ENCODE measurements at regions not wholly inside any gene's neighbourhood (a gene's known extent, or its start where the extent isn't known, plus 50 kb on each side); places are given as distances from the start of the nearest gene placed in this dataset.

DNA sequence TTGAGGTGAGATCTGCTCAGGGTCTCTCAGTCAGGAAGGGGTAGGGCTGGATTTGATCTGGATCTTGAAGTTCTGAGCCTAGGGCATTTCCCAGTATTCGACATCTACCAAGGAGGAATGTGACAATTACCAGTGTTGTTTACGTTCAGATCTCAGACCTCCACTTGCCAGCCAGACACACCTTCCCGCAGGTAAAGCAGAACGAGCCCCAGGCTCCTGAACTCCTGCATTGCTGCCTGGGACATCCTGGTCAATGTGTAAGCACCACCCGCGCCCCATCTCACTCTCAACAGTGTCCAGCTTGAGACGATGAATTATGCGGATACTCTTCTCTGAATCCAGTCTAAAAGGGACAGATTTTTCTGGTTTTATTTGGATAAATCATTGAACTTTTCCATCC, 56.7 kb upstream of the PTCH1 start:
- no peaks in the 10 kb centered on the region for H3K4me1 ChIP-seq (ENCODE audit: control insufficient read depth in 2 of 2, insufficient read depth in 2 of 2, low read length in 2 of 2)
- Mint-ChIP-seq H3K27me3 (peaks cover 42% of the 10 kb centered on the region), H3K4me3 (no peak overlapping the region), H3K4me1 (peaks cover 2% of the 10 kb centered on the region), H3K9me3 (ENCODE audit: insufficient read depth) (no peaks in the 10 kb centered on the region), H3K27ac (no peak overlapping the region)
- H3K36me3 ChIP-seq (replicated peaks in 1 of 2; ENCODE audit: control extremely low read depth in 1 of 2, control insufficient read depth in 1 of 2, extremely low read depth in 1 of 2, insufficient read depth in 2 of 2, low read length in 1 of 2), result no peaks in the 10 kb centered on the region
- H3K27ac ChIP-seq (ENCODE audit: low read length in 2 of 2), result no peak overlapping the region
- no peak overlapping the region for H3K9ac ChIP-seq (ENCODE audit: low read length)
- peaks cover 0 to 18% (median 5%) of the 10 kb centered on the region in 4 experiments for H3K27me3 ChIP-seq (replicated peaks in 1 of 4; ENCODE audit: control extremely low read depth in 1 of 4, control insufficient read depth in 3 of 4, insufficient read depth in 4 of 4, low read length in 3 of 4)
- no peak overlapping the region for H3K4me3 ChIP-seq (ENCODE audit: control extremely low read depth in 1 of 5, extremely low read depth in 1 of 5, insufficient read depth in 1 of 5, low read depth in 2 of 5, low read length in 4 of 5)
- DNase-seq (no peak), ATAC-seq (ENCODE audit: low read depth) (no peak)
- no peak overlapping the region for H2AFZ ChIP-seq (ENCODE audit: insufficient read depth, low read depth, low read length, poor library complexity, severe bottlenecking)
- ChIA-PET CTCF (no interaction called here), POLR2A (no interaction called here)
- TF ChIP-seq, protein P1, sequence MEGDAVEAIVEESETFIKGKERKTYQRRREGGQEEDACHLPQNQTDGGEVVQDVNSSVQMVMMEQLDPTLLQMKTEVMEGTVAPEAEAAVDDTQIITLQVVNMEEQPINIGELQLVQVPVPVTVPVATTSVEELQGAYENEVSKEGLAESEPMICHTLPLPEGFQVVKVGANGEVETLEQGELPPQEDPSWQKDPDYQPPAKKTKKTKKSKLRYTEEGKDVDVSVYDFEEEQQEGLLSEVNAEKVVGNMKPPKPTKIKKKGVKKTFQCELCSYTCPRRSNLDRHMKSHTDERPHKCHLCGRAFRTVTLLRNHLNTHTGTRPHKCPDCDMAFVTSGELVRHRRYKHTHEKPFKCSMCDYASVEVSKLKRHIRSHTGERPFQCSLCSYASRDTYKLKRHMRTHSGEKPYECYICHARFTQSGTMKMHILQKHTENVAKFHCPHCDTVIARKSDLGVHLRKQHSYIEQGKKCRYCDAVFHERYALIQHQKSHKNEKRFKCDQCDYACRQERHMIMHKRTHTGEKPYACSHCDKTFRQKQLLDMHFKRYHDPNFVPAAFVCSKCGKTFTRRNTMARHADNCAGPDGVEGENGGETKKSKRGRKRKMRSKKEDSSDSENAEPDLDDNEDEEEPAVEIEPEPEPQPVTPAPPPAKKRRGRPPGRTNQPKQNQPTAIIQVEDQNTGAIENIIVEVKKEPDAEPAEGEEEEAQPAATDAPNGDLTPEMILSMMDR (IDR thresholded peaks at IDR 0.05), result no peak
- no peak for TF ChIP-seq EZH2 (IDR thresholded peaks at IDR 0.05; ENCODE audit: borderline replicate concordance, insufficient read depth, low read depth, low read length, poor library complexity, severe bottlenecking)
- no peaks in the 10 kb centered on the region for H3K79me2 ChIP-seq (ENCODE audit: control insufficient read depth, insufficient read depth, low read length)
- no peak overlapping the region for H3K4me2 ChIP-seq (replicated peaks; ENCODE audit: low read depth, low read length, poor library complexity, severe bottlenecking)
- no peaks in the 10 kb centered on the region for H4K20me1 ChIP-seq (ENCODE audit: control insufficient read depth, insufficient read depth, low read length, poor library complexity, severe bottlenecking)
- H3K9me3 ChIP-seq (ENCODE audit: control extremely low read depth in 1 of 3, control insufficient read depth in 2 of 3, insufficient read depth in 1 of 3, low read length in 2 of 3), result peaks cover 0 to 9% (median 0%) of the 10 kb centered on the region in 3 donors
- intact Hi-C loops (cut with micrococcal nuclease), result no loop called here
- WGBS (ENCODE audit: insufficient coverage), result 78% methylated on average over 6 of the region's 8 CpGs

DNA sequence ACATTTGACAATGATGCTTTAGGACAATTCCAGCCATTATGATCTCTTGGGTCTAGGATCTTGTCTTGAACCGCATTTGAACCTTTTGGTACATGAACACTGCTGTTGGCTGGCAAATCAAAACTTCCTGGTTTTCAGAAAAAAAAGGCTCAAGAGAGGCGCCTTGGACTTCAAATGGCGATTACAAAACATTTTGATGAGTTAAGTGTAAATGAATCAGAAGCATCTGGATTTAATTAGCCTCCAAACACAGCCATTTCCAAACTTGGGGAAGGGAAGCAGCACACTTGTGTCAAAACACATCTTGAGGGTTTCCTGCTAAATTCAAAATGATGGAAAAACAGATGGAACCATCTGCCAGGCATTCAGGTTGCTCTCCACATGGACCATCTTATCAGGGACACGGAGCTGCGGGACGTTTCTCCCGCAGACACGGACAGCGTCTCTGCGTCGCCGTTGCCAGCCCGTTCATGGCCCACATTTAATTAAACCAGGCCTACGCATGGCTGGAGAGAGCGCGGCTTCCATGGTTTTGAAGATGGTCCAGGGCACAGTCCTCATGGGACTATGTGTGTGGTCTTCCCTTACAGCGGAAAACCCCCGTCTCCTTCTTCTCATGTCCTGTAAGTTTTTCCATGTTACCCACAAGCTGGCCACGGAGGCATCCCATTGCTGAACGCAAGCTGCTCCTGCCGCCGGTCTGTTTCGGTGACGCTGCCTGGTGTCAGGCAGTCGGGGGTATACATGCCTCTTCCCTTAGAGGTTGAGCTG, 55.8 kb upstream of the PTCH1 start:
- H3K27ac ChIP-seq (ENCODE audit: low read length in 2 of 2), result no peak overlapping the region
- no peak overlapping the region for H3K9ac ChIP-seq (ENCODE audit: low read length)
- no peaks in the 10 kb centered on the region for H4K20me1 ChIP-seq (ENCODE audit: control insufficient read depth, insufficient read depth, low read length, poor library complexity, severe bottlenecking)
- H3K4me2 ChIP-seq (replicated peaks; ENCODE audit: low read depth, low read length, poor library complexity, severe bottlenecking), result no peak overlapping the region
- H3K27ac Mint-ChIP-seq, result no peak overlapping the region
- intact Hi-C loops (cut with micrococcal nuclease), result no loop called here
- H3K4me3 ChIP-seq (ENCODE audit: control extremely low read depth in 1 of 5, extremely low read depth in 1 of 5, insufficient read depth in 1 of 5, low read depth in 2 of 5, low read length in 4 of 5), result no peak overlapping the region
- peaks cover 0 to 24% (median 11%) of the 10 kb centered on the region in 4 experiments for H3K27me3 ChIP-seq (replicated peaks in 1 of 4; ENCODE audit: control extremely low read depth in 1 of 4, control insufficient read depth in 3 of 4, insufficient read depth in 4 of 4, low read length in 3 of 4)
- no peaks in the 10 kb centered on the region for H3K79me2 ChIP-seq (ENCODE audit: control insufficient read depth, insufficient read depth, low read length)
- H3K36me3 ChIP-seq (replicated peaks in 1 of 2; ENCODE audit: control extremely low read depth in 1 of 2, control insufficient read depth in 1 of 2, extremely low read depth in 1 of 2, insufficient read depth in 2 of 2, low read length in 1 of 2), result no peaks in the 10 kb centered on the region
- peaks cover 0 to 13% (median 0%) of the 10 kb centered on the region in 3 donors for H3K9me3 ChIP-seq (ENCODE audit: control extremely low read depth in 1 of 3, control insufficient read depth in 2 of 3, insufficient read depth in 1 of 3, low read length in 2 of 3)
- ATAC-seq (ENCODE audit: low read depth), result no peak
- no peak for DNase-seq
- CTCF ChIA-PET, result no interaction called here
- H3K4me1 Mint-ChIP-seq, result peaks cover 2% of the 10 kb centered on the region
- POLR2A ChIA-PET, result no interaction called here
- H2AFZ ChIP-seq (ENCODE audit: insufficient read depth, low read depth, low read length, poor library complexity, severe bottlenecking), result no peak overlapping the region
- no peaks in the 10 kb centered on the region for H3K9me3 Mint-ChIP-seq (ENCODE audit: insufficient read depth)
- H3K27me3 Mint-ChIP-seq, result peaks cover 42% of the 10 kb centered on the region
- WGBS (ENCODE audit: insufficient coverage), result 93% methylated on average over 23 of the region's 25 CpGs
- H3K4me3 Mint-ChIP-seq, result no peak overlapping the region
- H3K4me1 ChIP-seq (ENCODE audit: control insufficient read depth in 2 of 2, insufficient read depth in 2 of 2, low read length in 2 of 2), result peaks cover 0 to 5% of the 10 kb centered on the region in 2 donors
- TF ChIP-seq, protein P1 (IDR thresholded peaks at IDR 0.05), result no peak
- no peak for TF ChIP-seq EZH2 (IDR thresholded peaks at IDR 0.05; ENCODE audit: borderline replicate concordance, insufficient read depth, low read depth, low read length, poor library complexity, severe bottlenecking)
